ENCODE measurements at regions not wholly inside any gene's neighbourhood (a gene's known extent, or its start where the extent isn't known, plus 50 kb on each side); places are given as distances from the start of the nearest gene placed in this dataset.
"Not testable (repeated sequence)": the region's sequence is repeated elsewhere in the genome, so short reads cannot be mapped to it uniquely, and the experiment has no call there.

DNA sequence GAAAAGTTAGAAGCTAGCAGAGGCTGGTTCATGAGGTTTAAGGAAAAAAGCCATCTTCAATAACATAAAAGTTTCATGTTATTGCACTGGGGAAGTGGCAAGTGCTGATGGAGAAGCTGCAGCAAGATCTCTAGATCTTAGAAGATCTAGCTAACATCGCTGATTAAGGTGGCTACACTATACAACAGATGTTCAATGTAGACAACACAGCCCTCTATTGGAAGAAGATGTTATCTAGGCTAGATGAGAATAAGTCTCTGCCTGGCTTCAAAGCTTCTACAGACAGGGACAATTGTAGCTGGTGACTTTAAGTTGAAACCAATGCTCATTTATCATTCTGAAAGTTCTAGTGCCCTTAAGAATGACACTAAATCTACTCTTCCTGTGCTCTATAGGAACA is 310.3 kb downstream of the KLF13 start:
- H3K36me3 ChIP-seq (ENCODE audit: control insufficient read depth, insufficient read depth, low read length); H3K4me2 ChIP-seq (ENCODE audit: extremely low read depth, insufficient read depth, low read length); H3K27ac ChIP-seq (ENCODE audit: insufficient read depth, low read length); H3K27me3 ChIP-seq (ENCODE audit: control insufficient read depth, insufficient read depth, low read length); H3K9me3 ChIP-seq (ENCODE audit: control insufficient read depth, insufficient read depth, low read depth, low read length); H2AFZ ChIP-seq (ENCODE audit: low read length); H3K79me2 ChIP-seq (ENCODE audit: control insufficient read depth, insufficient read depth, low read length); DNase-seq (ENCODE audit: low read depth in 2 of 2); H3K9ac ChIP-seq (ENCODE audit: insufficient read depth, low read length); H4K20me1 ChIP-seq (ENCODE audit: control insufficient read depth, extremely low read depth, insufficient read depth, low read length); H3K4me1 ChIP-seq (ENCODE audit: control insufficient read depth, extremely low read depth, insufficient read depth, low read length); H3K4me3 ChIP-seq (replicated peaks in 1 of 4; ENCODE audit: control extremely low read depth in 1 of 4, insufficient read depth in 1 of 4, low read depth in 3 of 4, low read length in 4 of 4): not testable (repeated sequence)

DNA sequence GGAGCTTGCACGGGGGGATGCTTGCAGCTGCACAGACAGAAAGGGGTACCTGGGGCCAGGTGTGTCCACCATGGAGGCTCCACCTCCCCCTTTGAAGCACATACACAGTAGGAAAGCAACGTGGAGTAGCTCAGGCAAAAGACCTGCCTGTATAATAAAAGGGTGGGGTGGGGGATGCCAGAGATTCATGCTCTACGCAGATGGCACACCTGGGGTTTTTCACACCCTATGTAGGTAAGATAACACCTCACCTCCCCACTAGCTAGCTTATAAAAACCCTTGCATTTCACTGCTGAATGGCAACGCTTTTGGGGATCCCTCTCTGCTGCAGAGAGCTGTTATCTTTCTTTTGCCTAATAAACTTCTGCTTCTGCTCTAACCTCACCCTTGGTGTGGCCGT is 317.3 kb downstream of the KLF13 start:
- not testable (repeated sequence) for H3K4me2 ChIP-seq (ENCODE audit: extremely low read depth, insufficient read depth, low read length); H3K4me1 ChIP-seq (ENCODE audit: control insufficient read depth, extremely low read depth, insufficient read depth, low read length); H3K36me3 ChIP-seq (ENCODE audit: control insufficient read depth, insufficient read depth, low read length); H2AFZ ChIP-seq (ENCODE audit: low read length); H3K9ac ChIP-seq (ENCODE audit: insufficient read depth, low read length); H3K27ac ChIP-seq (ENCODE audit: insufficient read depth, low read length); H3K79me2 ChIP-seq (ENCODE audit: control insufficient read depth, insufficient read depth, low read length); H3K9me3 ChIP-seq (ENCODE audit: control insufficient read depth, insufficient read depth, low read depth, low read length); H3K27me3 ChIP-seq (ENCODE audit: control insufficient read depth, insufficient read depth, low read length); DNase-seq (ENCODE audit: low read depth in 2 of 2); H3K4me3 ChIP-seq (replicated peaks in 1 of 4; ENCODE audit: control extremely low read depth in 1 of 4, insufficient read depth in 1 of 4, low read depth in 3 of 4, low read length in 4 of 4); H4K20me1 ChIP-seq (ENCODE audit: control insufficient read depth, extremely low read depth, insufficient read depth, low read length)

GRCh38 chr15:31644761-31645160 is 318.1 kb downstream of the KLF13 start:
- H4K20me1 ChIP-seq (ENCODE audit: control insufficient read depth, extremely low read depth, insufficient read depth, low read length); H3K9me3 ChIP-seq (ENCODE audit: control insufficient read depth, insufficient read depth, low read depth, low read length); H3K4me3 ChIP-seq (replicated peaks in 1 of 4; ENCODE audit: control extremely low read depth in 1 of 4, insufficient read depth in 1 of 4, low read depth in 3 of 4, low read length in 4 of 4); H3K4me1 ChIP-seq (ENCODE audit: control insufficient read depth, extremely low read depth, insufficient read depth, low read length); H3K36me3 ChIP-seq (ENCODE audit: control insufficient read depth, insufficient read depth, low read length); H3K79me2 ChIP-seq (ENCODE audit: control insufficient read depth, insufficient read depth, low read length); H2AFZ ChIP-seq (ENCODE audit: low read length); H3K27ac ChIP-seq (ENCODE audit: insufficient read depth, low read length); H3K9ac ChIP-seq (ENCODE audit: insufficient read depth, low read length); DNase-seq (ENCODE audit: low read depth in 2 of 2); H3K4me2 ChIP-seq (ENCODE audit: extremely low read depth, insufficient read depth, low read length); H3K27me3 ChIP-seq (ENCODE audit: control insufficient read depth, insufficient read depth, low read length): not testable (repeated sequence)

DNA sequence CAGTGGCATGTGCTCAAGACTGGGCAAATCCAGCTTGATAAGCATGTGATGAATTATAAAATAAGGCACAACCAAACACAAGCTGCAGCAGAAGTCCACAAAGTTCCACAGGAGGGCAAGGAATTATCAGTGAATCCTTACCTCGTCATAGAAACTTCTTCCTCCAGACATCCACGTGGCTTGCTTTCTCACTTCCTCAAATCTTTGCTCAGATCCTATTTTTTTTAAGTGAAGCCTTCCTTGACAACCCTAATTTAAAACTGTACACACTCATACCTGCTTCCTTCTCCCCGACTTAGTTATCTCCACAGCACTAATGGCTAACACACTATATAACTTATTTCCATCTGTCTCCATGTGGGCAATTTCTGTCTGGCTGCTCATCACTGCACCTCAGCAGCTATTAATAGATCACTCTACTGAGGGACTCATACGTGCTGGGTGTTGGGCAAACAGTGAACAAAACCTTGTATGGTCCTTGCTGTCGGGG is 320.7 kb downstream of the KLF13 start:
- H2AFZ ChIP-seq (ENCODE audit: low read length); H3K9me3 ChIP-seq (ENCODE audit: control insufficient read depth, insufficient read depth, low read depth, low read length); H3K4me1 ChIP-seq (ENCODE audit: control insufficient read depth, extremely low read depth, insufficient read depth, low read length); H3K27ac ChIP-seq (ENCODE audit: insufficient read depth, low read length); H3K9ac ChIP-seq (ENCODE audit: insufficient read depth, low read length); H3K4me2 ChIP-seq (ENCODE audit: extremely low read depth, insufficient read depth, low read length); H3K79me2 ChIP-seq (ENCODE audit: control insufficient read depth, insufficient read depth, low read length); H3K4me3 ChIP-seq (replicated peaks in 1 of 4; ENCODE audit: control extremely low read depth in 1 of 4, insufficient read depth in 1 of 4, low read depth in 3 of 4, low read length in 4 of 4); DNase-seq (ENCODE audit: low read depth in 2 of 2); H3K36me3 ChIP-seq (ENCODE audit: control insufficient read depth, insufficient read depth, low read length); H3K27me3 ChIP-seq (ENCODE audit: control insufficient read depth, insufficient read depth, low read length); H4K20me1 ChIP-seq (ENCODE audit: control insufficient read depth, extremely low read depth, insufficient read depth, low read length): not testable (repeated sequence)

DNA sequence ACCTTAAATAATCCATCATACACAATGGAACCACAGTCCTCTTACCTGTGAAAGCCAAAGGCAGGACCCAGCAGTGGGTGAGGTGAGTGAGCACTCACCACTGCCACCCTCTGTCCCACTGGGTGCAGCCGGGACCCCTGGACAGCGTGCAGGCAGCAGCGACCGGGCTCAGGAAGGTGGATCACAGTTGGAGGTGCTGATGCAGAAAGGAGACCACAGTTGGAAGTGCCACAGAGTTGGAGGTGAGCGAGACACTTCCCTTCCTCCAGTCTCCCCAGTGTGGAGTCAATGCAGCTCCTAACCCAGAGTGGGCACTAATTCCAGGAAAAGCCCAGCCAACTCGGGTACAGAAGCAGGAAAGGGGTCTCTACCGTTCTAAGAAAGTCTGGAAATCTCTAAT is 323.0 kb downstream of the KLF13 start:
- not testable (repeated sequence) for H3K4me2 ChIP-seq (ENCODE audit: extremely low read depth, insufficient read depth, low read length); H3K9me3 ChIP-seq (ENCODE audit: control insufficient read depth, insufficient read depth, low read depth, low read length); H3K27me3 ChIP-seq (ENCODE audit: control insufficient read depth, insufficient read depth, low read length); H3K4me3 ChIP-seq (replicated peaks in 1 of 4; ENCODE audit: control extremely low read depth in 1 of 4, insufficient read depth in 1 of 4, low read depth in 3 of 4, low read length in 4 of 4); DNase-seq (ENCODE audit: low read depth in 2 of 2); H4K20me1 ChIP-seq (ENCODE audit: control insufficient read depth, extremely low read depth, insufficient read depth, low read length); H3K9ac ChIP-seq (ENCODE audit: insufficient read depth, low read length); H3K4me1 ChIP-seq (ENCODE audit: control insufficient read depth, extremely low read depth, insufficient read depth, low read length); H3K36me3 ChIP-seq (ENCODE audit: control insufficient read depth, insufficient read depth, low read length); H3K27ac ChIP-seq (ENCODE audit: insufficient read depth, low read length); H2AFZ ChIP-seq (ENCODE audit: low read length); H3K79me2 ChIP-seq (ENCODE audit: control insufficient read depth, insufficient read depth, low read length)

DNA sequence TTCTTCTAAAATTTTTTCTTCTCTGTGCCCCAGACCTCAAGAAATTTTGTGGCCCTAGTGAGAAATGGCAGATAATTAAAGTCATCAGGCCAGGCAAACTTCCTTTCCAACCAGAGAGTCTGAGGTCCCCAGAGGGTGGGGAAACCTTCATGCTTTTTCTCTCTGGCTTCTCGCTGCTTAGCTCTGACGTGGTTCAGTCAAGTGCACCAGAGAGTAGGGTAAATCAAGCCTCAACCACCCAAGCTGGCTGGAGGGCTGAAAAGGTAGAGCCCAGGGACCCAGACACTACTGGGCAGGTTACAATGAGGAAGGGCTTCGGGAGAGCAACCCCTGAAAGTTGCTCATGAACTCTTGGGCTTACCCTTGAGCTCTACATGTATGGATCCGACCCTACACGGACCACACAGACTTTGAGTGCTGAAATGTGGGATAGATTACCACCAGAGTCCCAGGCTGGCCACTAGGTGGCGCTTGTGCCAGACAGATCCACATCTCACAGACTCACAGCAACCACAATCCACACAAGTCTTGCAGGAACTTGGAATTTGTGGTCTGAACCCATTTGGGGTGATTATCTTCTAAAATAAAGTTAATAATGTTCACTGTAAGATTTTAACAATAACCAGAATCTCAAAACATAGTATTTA is 323.5 kb downstream of the KLF13 start:
- H3K4me1 ChIP-seq (ENCODE audit: control insufficient read depth, extremely low read depth, insufficient read depth, low read length); H3K4me2 ChIP-seq (ENCODE audit: extremely low read depth, insufficient read depth, low read length); H3K9me3 ChIP-seq (ENCODE audit: control insufficient read depth, insufficient read depth, low read depth, low read length); H4K20me1 ChIP-seq (ENCODE audit: control insufficient read depth, extremely low read depth, insufficient read depth, low read length); DNase-seq (ENCODE audit: low read depth in 2 of 2); H3K36me3 ChIP-seq (ENCODE audit: control insufficient read depth, insufficient read depth, low read length); H3K79me2 ChIP-seq (ENCODE audit: control insufficient read depth, insufficient read depth, low read length); H3K27ac ChIP-seq (ENCODE audit: insufficient read depth, low read length); H3K4me3 ChIP-seq (replicated peaks in 1 of 4; ENCODE audit: control extremely low read depth in 1 of 4, insufficient read depth in 1 of 4, low read depth in 3 of 4, low read length in 4 of 4); H3K27me3 ChIP-seq (ENCODE audit: control insufficient read depth, insufficient read depth, low read length); H2AFZ ChIP-seq (ENCODE audit: low read length); H3K9ac ChIP-seq (ENCODE audit: insufficient read depth, low read length): not testable (repeated sequence)

- not testable (repeated sequence) for DNase-seq (ENCODE audit: low read depth in 2 of 2); H3K9me3 ChIP-seq (ENCODE audit: control insufficient read depth, insufficient read depth, low read depth, low read length); H3K79me2 ChIP-seq (ENCODE audit: control insufficient read depth, insufficient read depth, low read length); H3K36me3 ChIP-seq (ENCODE audit: control insufficient read depth, insufficient read depth, low read length); H3K4me2 ChIP-seq (ENCODE audit: extremely low read depth, insufficient read depth, low read length); H3K27me3 ChIP-seq (ENCODE audit: control insufficient read depth, insufficient read depth, low read length); H3K9ac ChIP-seq (ENCODE audit: insufficient read depth, low read length); H3K4me3 ChIP-seq (replicated peaks in 1 of 4; ENCODE audit: control extremely low read depth in 1 of 4, insufficient read depth in 1 of 4, low read depth in 3 of 4, low read length in 4 of 4); H3K27ac ChIP-seq (ENCODE audit: insufficient read depth, low read length); H4K20me1 ChIP-seq (ENCODE audit: control insufficient read depth, extremely low read depth, insufficient read depth, low read length); H2AFZ ChIP-seq (ENCODE audit: low read length); H3K4me1 ChIP-seq (ENCODE audit: control insufficient read depth, extremely low read depth, insufficient read depth, low read length)
Observed at GRCh38 chr15:31656915-31657314, 330.3 kb downstream of the KLF13 start.
